H9 (cell line): ENCODE measurements at regions not wholly inside any gene's neighbourhood (a gene's known extent, or its start where the extent isn't known, plus 50 kb on each side); places are given as distances from the start of the nearest gene placed in this dataset.

Source experiments
- DNase-seq: peaks from one replicate; pipeline ENCODE4 v3.0.0-alpha.2; 2017
- H2AFZ ChIP-seq: one replicate; pipeline ENCODE4 v1.6.1; 2013; ENCODE audit warnings: mild to moderate bottlenecking, low read length, control low read depth, moderate library complexity
- H2AK5ac ChIP-seq: 2 replicates; pipeline ENCODE4 v1.6.1; 2013; ENCODE audit warnings: low read length, control low read depth, mixed read lengths; ENCODE audit not compliant: insufficient read length
- H2BK120ac ChIP-seq: one replicate; pipeline ENCODE4 v1.6.1; 2013; ENCODE audit warnings: low read depth, mild to moderate bottlenecking, low read length, control low read depth, inconsistent platforms; ENCODE audit not compliant: poor library complexity, severe bottlenecking
- H2BK12ac ChIP-seq: 2 replicates; pipeline ENCODE4 v1.6.1; 2013; ENCODE audit warnings: low read length, control low read depth, mixed read lengths, low read depth; ENCODE audit not compliant: insufficient read length
- H2BK15ac ChIP-seq: 2 replicates; pipeline ENCODE4 v1.6.1; 2013; ENCODE audit warnings: low read depth, low read length, control low read depth
- H2BK20ac ChIP-seq: one replicate; pipeline ENCODE4 v1.6.1; 2013; ENCODE audit warnings: low read depth, mild to moderate bottlenecking, low read length, control low read depth, inconsistent platforms; ENCODE audit not compliant: poor library complexity, severe bottlenecking
- H2BK5ac ChIP-seq: 2 replicates; pipeline ENCODE4 v1.6.1; 2013; ENCODE audit warnings: low read length, control low read depth, mixed read lengths; ENCODE audit not compliant: insufficient read length
- H3K14ac ChIP-seq: 2 replicates; pipeline ENCODE4 v1.6.1; 2013; ENCODE audit warnings: low read length, control low read depth; ENCODE audit not compliant: insufficient read depth
- H3K18ac ChIP-seq: 2 replicates; pipeline ENCODE4 v1.6.1; 2013; ENCODE audit warnings: low read depth, mild to moderate bottlenecking, mixed read lengths, low read length, control low read depth; ENCODE audit not compliant: insufficient read length
- H3K23ac ChIP-seq: 2 replicates; pipeline ENCODE4 v1.6.1; 2013; ENCODE audit warnings: low read length, control low read depth, mixed read lengths, low read depth; ENCODE audit not compliant: insufficient read length
- H3K23me2 ChIP-seq: 2 replicates; pipeline ENCODE4 v1.6.1; 2013; ENCODE audit warnings: low read depth, mild to moderate bottlenecking, mixed read lengths, low read length, control low read depth; ENCODE audit not compliant: insufficient read length, poor library complexity, severe bottlenecking
- H3K27ac ChIP-seq: 2 replicates; pipeline ENCODE4 v1.5.1; 2013; ENCODE audit warnings: low read length, control low read depth, mixed read lengths, low read depth; ENCODE audit not compliant: insufficient read length
- H3K27me3 ChIP-seq: 2 replicates; pipeline ENCODE4 v1.6.1; 2013; ENCODE audit warnings: low read length, control low read depth, inconsistent platforms; ENCODE audit not compliant: insufficient read depth
- H3K4ac ChIP-seq: 2 replicates; pipeline ENCODE4 v1.6.1; 2013; ENCODE audit warnings: low read depth, mild to moderate bottlenecking, control low read depth, inconsistent platforms, low read length, moderate library complexity
- H3K4me1 ChIP-seq: 2 replicates; pipeline ENCODE4 v1.6.1; 2013; ENCODE audit warnings: low read length, control low read depth, inconsistent platforms; ENCODE audit not compliant: insufficient read depth
- H3K4me2 ChIP-seq: 2 replicates; pipeline ENCODE4 v1.6.1; 2013; ENCODE audit warnings: low read length, control low read depth, mixed read lengths; ENCODE audit not compliant: insufficient read length, insufficient read depth
- H3K56ac ChIP-seq: 2 replicates; pipeline ENCODE4 v1.6.1; 2013; ENCODE audit warnings: low read depth, mild to moderate bottlenecking, mixed read lengths, low read length, control low read depth; ENCODE audit not compliant: insufficient read length
- H3K79me1 ChIP-seq: 2 replicates; pipeline ENCODE4 v1.6.1; 2013; ENCODE audit warnings: low read depth, mild to moderate bottlenecking, moderate library complexity, low read length, control low read depth, inconsistent platforms; ENCODE audit not compliant: insufficient read depth, poor library complexity, severe bottlenecking
- H3K79me2 ChIP-seq: 2 replicates; pipeline ENCODE4 v1.6.1; 2013; ENCODE audit warnings: low read length, control low read depth, inconsistent platforms; ENCODE audit not compliant: insufficient read depth
- H3K9ac ChIP-seq: 2 replicates; pipeline ENCODE4 v1.6.1; 2013; ENCODE audit warnings: low read length, control low read depth, mixed read lengths; ENCODE audit not compliant: insufficient read length; ENCODE audit errors: extremely low read depth
- H3K9me3 ChIP-seq: one replicate; pipeline ENCODE4 v1.6.1; 2013; ENCODE audit warnings: low read depth, low read length, inconsistent platforms; ENCODE audit not compliant: control insufficient read depth
- H3T11ph ChIP-seq: one replicate; pipeline ENCODE4 v1.6.1; 2013; ENCODE audit warnings: mild to moderate bottlenecking, low read length, control low read depth, inconsistent platforms
- H4K20me1 ChIP-seq: one replicate; pipeline ENCODE4 v1.6.1; 2013; ENCODE audit not compliant: control insufficient read depth, insufficient read length, insufficient read depth
- H4K5ac ChIP-seq: 2 replicates; pipeline ENCODE4 v1.6.1; 2013; ENCODE audit warnings: low read depth, mild to moderate bottlenecking, mixed read lengths, low read length, control low read depth; ENCODE audit not compliant: insufficient read length
- H4K8ac ChIP-seq: replicated peaks from 2 replicates; pipeline ENCODE4 v1.6.1; 2013; ENCODE audit warnings: low read length, control low read depth, mixed read lengths, low read depth; ENCODE audit not compliant: insufficient read length
- H4K91ac ChIP-seq: 2 replicates; pipeline ENCODE4 v1.6.1; 2013; ENCODE audit warnings: low read depth, mild to moderate bottlenecking, moderate library complexity, mixed read lengths, low read length, control low read depth; ENCODE audit not compliant: insufficient read length
- H3K27ac Mint-ChIP-seq, 3 experiments: 2 replicates in 2 of 3; 3 replicates in 1 of 3; pipeline ENCODE4 v1.8.0; 2020 to 2021; ENCODE audit warnings: mixed read lengths in 3 of 3, mild to moderate bottlenecking in 1 of 3, moderate library complexity in 1 of 3
- H3K27me3 Mint-ChIP-seq: 2 replicates; pipeline ENCODE4 v1.8.0; 2021; ENCODE audit warnings: low read depth, mild to moderate bottlenecking, moderate library complexity, mixed read lengths
- H3K36me3 Mint-ChIP-seq, 3 experiments: 2 replicates in 2 of 3; 3 replicates in 1 of 3; pipeline ENCODE4 v1.8.0; 2020 to 2021; ENCODE audit warnings: low read depth in 3 of 3, mixed read lengths in 3 of 3; ENCODE audit not compliant: insufficient read depth in 1 of 3
- H3K4me1 Mint-ChIP-seq, 2 experiments: 2 replicates each; pipeline ENCODE4 v1.8.0; 2020; ENCODE audit warnings: mixed read lengths in 2 of 2
- H3K4me3 Mint-ChIP-seq, 2 experiments: 2 replicates in 1 of 2; 3 replicates in 1 of 2; pipeline ENCODE4 v1.8.0; 2020 to 2021; ENCODE audit warnings: mild to moderate bottlenecking in 2 of 2, mixed read lengths in 2 of 2, moderate library complexity in 1 of 2
- H3K9me3 Mint-ChIP-seq, 2 experiments: 2 replicates in 1 of 2; 3 replicates in 1 of 2; pipeline ENCODE4 v1.8.0; 2020; ENCODE audit warnings: mild to moderate bottlenecking in 2 of 2, mixed read lengths in 2 of 2, moderate library complexity in 1 of 2
- CTCF ChIP-seq: fragments of 200-600 bp; sonication (generic); conservative IDR thresholded peaks from 3 replicates; pipeline ENCODE4 v1.8.0; 2021; ENCODE audit warnings: antibody characterized with exemption, mild to moderate bottlenecking
- WGBS: extraction: QIAGEN DNeasy Blood & Tissue Kit; methylation state at CpG from one replicate; pipeline ENCODE4 v1.1.7; 2013; ENCODE audit warnings: missing lambda C conversion rate, low lambda C conversion rate, mixed read lengths; ENCODE audit not compliant: insufficient read length; ENCODE audit errors: extremely low coverage; 5-methylcytosine and 5-hydroxymethylcytosine counted together

GRCh38 chrX:63967551-63967950 lies 182.5 kb upstream of the ARHGEF9 start:
- H3K79me2 ChIP-seq = no peaks in the 10 kb centered on the region
- Mint-ChIP-seq H3K27ac (no peak overlapping the region), H3K9me3 (peaks cover 55 to 60% of the 10 kb centered on the region in 2 experiments)

More at GRCh38 chrX:63967551-63967950, 182.5 kb upstream of the ARHGEF9 start:
- Histone ChIP-seq H3K23me2 (no peaks in the 10 kb centered on the region), H3K23ac (no peak overlapping the region), H4K5ac (no peak overlapping the region), H3K14ac (no peak overlapping the region), H3K9me3 (peaks cover 30% of the 10 kb centered on the region), H4K91ac (no peak overlapping the region), H2BK12ac (no peak overlapping the region), H3K4me2 (no peak overlapping the region), H3K27me3 (no peaks in the 10 kb centered on the region), H3K9ac (no peak overlapping the region), H3K79me1 (no peaks in the 10 kb centered on the region), H3K27ac (no peak overlapping the region), H2BK5ac (no peak overlapping the region), H2BK20ac (no peak overlapping the region), H3K56ac (no peak overlapping the region), H2AFZ (no peak overlapping the region), H2BK120ac (no peak overlapping the region), H3K4me1 (no peaks in the 10 kb centered on the region), H3T11ph (no peak overlapping the region), H4K20me1 (no peaks in the 10 kb centered on the region), H3K4ac (no peak overlapping the region), H3K18ac (no peak overlapping the region), H2AK5ac (no peak overlapping the region), H4K8ac (no peak overlapping the region), H2BK15ac (no peak overlapping the region)
- WGBS = no CpG with 5 or more reads among the region's 1 CpG
- no peak overlapping the region for H3K4me3 Mint-ChIP-seq
- TF ChIP-seq CTCF = no peak
- DNase-seq = no peak
- peaks cover 4% of the 10 kb centered on the region in 2 experiments; a peak in 1 of 4 replicates for H3K4me1 Mint-ChIP-seq
- peaks cover 1% of the 10 kb centered on the region; the same call in 1 of the 2 replicates for H3K27me3 Mint-ChIP-seq
- H3K36me3 Mint-ChIP-seq = peaks cover 0 to 2% (median 0%) of the 10 kb centered on the region in 3 experiments; a peak in 2 of 7 replicates
